ENCODE measurements at regions not wholly inside any gene's neighbourhood (a gene's known extent, or its start where the extent isn't known, plus 50 kb on each side); places are given as distances from the start of the nearest gene placed in this dataset.

DNA sequence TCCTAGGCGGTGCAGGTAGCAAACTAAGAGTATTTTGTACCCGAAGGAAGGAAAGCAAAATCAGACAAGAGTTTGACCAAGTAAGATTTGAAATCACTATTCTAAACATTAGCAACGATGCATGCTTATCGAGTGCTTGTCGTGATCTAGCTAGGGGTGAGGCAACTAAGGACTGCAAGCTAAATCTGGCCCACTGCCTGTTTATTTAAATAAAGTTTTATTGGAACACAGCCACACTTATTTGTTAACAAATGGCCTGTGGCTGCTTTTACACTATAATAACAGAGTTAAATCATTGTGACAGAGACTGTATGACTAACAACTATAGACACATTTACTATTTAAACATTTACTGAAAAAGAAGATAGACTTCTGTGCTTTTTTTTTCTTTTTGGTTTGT is 983.6 kb downstream of the VRK1 start:
- ChIA-PET POLR2A (no interaction called here), CTCF (interaction anchor here (1.0 kb wide), 1 partner anchor 26 kb away, joined by 3 read pairs; no protein-coding TSS in a partner anchor)
- DNase-seq (ENCODE audit: extremely low spot score), result no peak
- TF ChIP-seq, protein P1, sequence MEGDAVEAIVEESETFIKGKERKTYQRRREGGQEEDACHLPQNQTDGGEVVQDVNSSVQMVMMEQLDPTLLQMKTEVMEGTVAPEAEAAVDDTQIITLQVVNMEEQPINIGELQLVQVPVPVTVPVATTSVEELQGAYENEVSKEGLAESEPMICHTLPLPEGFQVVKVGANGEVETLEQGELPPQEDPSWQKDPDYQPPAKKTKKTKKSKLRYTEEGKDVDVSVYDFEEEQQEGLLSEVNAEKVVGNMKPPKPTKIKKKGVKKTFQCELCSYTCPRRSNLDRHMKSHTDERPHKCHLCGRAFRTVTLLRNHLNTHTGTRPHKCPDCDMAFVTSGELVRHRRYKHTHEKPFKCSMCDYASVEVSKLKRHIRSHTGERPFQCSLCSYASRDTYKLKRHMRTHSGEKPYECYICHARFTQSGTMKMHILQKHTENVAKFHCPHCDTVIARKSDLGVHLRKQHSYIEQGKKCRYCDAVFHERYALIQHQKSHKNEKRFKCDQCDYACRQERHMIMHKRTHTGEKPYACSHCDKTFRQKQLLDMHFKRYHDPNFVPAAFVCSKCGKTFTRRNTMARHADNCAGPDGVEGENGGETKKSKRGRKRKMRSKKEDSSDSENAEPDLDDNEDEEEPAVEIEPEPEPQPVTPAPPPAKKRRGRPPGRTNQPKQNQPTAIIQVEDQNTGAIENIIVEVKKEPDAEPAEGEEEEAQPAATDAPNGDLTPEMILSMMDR (IDR thresholded peaks at IDR 0.05; ENCODE audit: control extremely low read depth, extremely low read depth, low read depth, missing control alignments), result no peak

DNA sequence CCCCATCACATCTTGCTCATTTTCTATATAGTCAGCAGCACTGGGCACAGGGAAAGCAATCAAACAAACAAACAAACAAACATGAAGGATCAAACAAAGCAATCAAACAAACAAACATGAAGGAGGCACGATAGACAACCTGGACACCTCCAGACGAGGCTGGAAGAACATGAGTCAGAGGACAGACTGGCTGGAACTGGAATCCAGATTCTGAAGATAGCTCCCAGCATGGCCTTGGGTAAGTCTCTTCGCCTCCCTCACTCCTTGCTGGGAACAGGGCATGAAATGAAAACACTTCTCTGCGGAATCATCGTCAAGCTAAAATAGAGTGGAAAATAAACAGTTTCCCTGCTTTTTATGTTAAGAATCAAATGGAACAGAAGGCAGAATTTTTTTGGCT is 984.8 kb downstream of the VRK1 start:
- no peak for DNase-seq (ENCODE audit: extremely low spot score)
- TF ChIP-seq, protein P1 (IDR thresholded peaks at IDR 0.05; ENCODE audit: control extremely low read depth, extremely low read depth, low read depth, missing control alignments), result no peak
- ChIA-PET POLR2A (no interaction called here), CTCF (no interaction called here)

DNA sequence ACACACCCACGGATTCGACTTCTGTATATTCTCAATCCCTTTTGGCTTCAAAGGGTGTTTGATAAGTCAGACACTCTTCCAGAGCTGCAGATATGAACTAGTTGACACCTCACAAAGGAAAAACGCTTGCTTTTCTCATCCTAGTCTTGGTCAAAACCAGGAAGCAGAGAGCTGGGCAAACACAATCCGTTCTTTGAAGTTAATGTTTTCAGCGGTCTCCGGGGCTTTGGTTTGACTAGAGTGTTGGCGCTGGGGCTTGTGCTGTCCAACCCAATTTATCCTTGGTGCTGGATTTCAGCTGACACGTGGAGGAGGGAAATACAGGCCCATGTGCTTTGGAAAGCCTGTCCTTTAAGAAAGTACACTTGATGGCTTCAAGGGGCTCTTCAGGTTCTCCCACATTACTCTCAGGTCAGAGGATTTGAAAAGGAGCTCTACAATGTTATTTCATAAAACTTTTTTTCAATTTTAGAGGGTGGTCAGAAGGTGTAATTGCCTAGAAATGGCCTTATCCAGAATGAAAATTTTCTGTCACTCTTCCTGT is 985.8 kb downstream of the VRK1 start:
- CTCF ChIA-PET, result no interaction called here
- TF ChIP-seq, protein P1 (IDR thresholded peaks at IDR 0.05; ENCODE audit: control extremely low read depth, extremely low read depth, low read depth, missing control alignments), result no peak
- POLR2A ChIA-PET, result no interaction called here
- no peak for DNase-seq (ENCODE audit: extremely low spot score)

DNA sequence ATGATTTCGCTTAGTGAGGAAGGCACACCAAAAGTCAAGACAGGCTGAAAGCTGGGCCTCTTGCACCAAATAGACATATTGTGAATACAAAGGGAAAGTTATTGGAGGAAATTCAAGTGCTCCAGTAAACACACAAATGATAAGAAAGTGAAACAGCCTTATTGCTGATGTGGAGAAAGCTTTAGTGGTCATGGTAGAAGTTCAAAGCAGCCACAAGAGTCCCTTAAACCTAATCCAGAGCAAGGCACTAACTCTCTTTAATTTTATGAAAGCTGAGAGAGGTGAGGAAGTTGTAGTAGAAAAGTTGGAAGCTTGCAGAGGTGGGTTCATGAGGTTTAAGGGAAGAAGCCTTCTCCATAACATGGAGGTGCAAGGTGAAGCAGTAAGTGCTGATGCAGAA is 988.3 kb downstream of the VRK1 start:
- CTCF ChIA-PET, result no interaction called here

DNA sequence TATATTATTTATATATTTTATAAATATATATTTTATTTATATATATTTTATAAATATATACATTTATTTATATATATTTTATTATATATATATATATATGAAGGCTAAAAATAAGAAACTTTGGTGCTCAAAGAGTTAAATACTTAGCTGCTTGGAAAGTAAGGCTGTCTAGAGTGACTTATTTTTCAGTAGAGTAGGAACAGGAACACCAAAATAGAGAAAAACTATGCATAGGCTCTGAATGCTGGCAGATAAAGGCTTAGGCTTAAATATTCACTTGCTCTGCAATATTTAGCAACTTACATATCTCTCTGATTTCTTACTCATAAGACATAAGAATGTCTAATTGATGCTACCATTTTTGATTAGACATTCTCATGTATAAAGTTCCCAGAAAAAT is 991.2 kb downstream of the VRK1 start:
- TF ChIP-seq, protein P1 (IDR thresholded peaks at IDR 0.05; ENCODE audit: control extremely low read depth, extremely low read depth, low read depth, missing control alignments), result no peak
- ChIA-PET CTCF (no interaction called here), POLR2A (no interaction called here)
- no peak for DNase-seq (ENCODE audit: extremely low spot score)

More for the DNA sequence above, 988.3 kb downstream of the VRK1 start:
- TF ChIP-seq, protein P1 (IDR thresholded peaks at IDR 0.05; ENCODE audit: control extremely low read depth, extremely low read depth, low read depth, missing control alignments), result no peak
- POLR2A ChIA-PET, result no interaction called here
- no peak for DNase-seq (ENCODE audit: extremely low spot score)

DNA sequence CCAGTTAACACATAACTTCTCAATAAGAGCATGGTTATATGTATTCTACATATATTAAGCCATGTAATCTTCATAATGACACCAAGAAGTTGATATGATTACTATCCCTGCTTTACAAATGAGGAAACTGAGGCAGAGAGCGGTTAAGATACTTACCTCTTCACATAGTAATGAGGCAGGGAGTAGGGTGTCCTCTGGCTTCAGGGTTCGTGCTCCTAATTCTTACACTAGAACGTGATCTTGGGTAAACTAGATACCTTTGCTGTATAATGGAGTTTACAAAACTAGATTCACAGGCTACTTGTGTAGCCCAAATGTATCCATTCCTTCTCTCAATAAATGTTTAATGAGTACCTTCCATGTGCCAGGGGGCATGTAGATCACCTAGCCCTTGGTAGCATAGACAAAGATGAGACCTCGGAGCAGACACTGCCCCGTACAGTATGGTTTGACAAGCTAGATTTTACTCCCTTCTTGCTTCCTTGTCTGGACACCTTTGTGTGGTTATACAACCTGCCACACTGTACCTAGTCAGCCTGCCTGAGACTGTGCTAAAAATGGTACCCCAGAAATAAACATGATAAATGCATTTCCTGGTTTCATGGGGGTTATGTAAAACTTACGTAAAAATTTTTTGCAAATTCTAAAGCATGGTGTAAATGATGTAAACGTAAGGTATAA is 991.8 kb downstream of the VRK1 start:
- POLR2A ChIA-PET, result no interaction called here
- TF ChIP-seq, protein P1 (IDR thresholded peaks at IDR 0.05; ENCODE audit: control extremely low read depth, extremely low read depth, low read depth, missing control alignments), result no peak
- CTCF ChIA-PET, result no interaction called here
- DNase-seq (ENCODE audit: extremely low spot score), result no peak
